GM23338 (cell line): ENCODE measurements at regions not wholly inside any gene's neighbourhood (a gene's known extent, or its start where the extent isn't known, plus 50 kb on each side); places are given as distances from the start of the nearest gene placed in this dataset.

ENCODE experiments used
- ATAC-seq: fragments of 200-7000 bp; cut with Tn5 transposase; 3 replicates; pipeline ENCODE4 v1.9.1; 2020
- DNase-seq: peaks from one replicate; pipeline ENCODE4 v3.0.0-alpha.2; 2015; ENCODE audit warnings: low spot score
- H2AFZ ChIP-seq: fragments of 200-600 bp; sonication (generic); 2 replicates; pipeline ENCODE4 v1.8.0; 2016; ENCODE audit warnings: antibody characterized with exemption, mild to moderate bottlenecking, moderate library complexity
- H3F3A ChIP-seq: fragments of 200-600 bp; sonication (generic); replicated peaks from 2 replicates; pipeline ENCODE4 v1.8.0; 2017; ENCODE audit warnings: antibody characterized with exemption, mixed run types, low read depth
- H3K27ac ChIP-seq: fragments of 200-600 bp; sonication (generic); 2 replicates; pipeline ENCODE4 v1.6.1; 2016; ENCODE audit warnings: low read depth
- H3K27me3 ChIP-seq: fragments of 200-600 bp; sonication (generic); 2 replicates; pipeline ENCODE4 v1.8.0; 2016; ENCODE audit warnings: mild to moderate bottlenecking, mixed run types, moderate library complexity; ENCODE audit not compliant: insufficient read depth
- H3K36me3 ChIP-seq: fragments of 200-600 bp; sonication (generic); 2 replicates; pipeline ENCODE4 v1.8.0; 2016; ENCODE audit warnings: mild to moderate bottlenecking; ENCODE audit not compliant: insufficient read depth
- H3K4me1 ChIP-seq: fragments of 200-600 bp; sonication (generic); 2 replicates; pipeline ENCODE4 v1.8.0; 2016; ENCODE audit warnings: mild to moderate bottlenecking, moderate library complexity; ENCODE audit not compliant: insufficient read depth
- H3K4me2 ChIP-seq: fragments of 200-600 bp; sonication (generic); 2 replicates; pipeline ENCODE4 v1.7.1; 2017; ENCODE audit warnings: mixed run types
- H3K4me3 ChIP-seq: fragments of 200-600 bp; sonication (generic); 2 replicates; pipeline ENCODE4 v1.6.1; 2016; ENCODE audit warnings: mixed run types
- H3K79me2 ChIP-seq: fragments of 200-600 bp; sonication (generic); replicated peaks from 2 replicates; pipeline ENCODE4 v1.8.0; 2017; ENCODE audit warnings: mild to moderate bottlenecking; ENCODE audit not compliant: insufficient read depth
- H3K9me2 ChIP-seq: fragments of 200-600 bp; sonication (generic); 2 replicates; pipeline ENCODE4 v1.8.0; 2017; ENCODE audit not compliant: insufficient read depth
- H4K20me1 ChIP-seq: fragments of 200-600 bp; sonication (generic); replicated peaks from 2 replicates; pipeline ENCODE4 v1.8.0; 2017; ENCODE audit warnings: mild to moderate bottlenecking; ENCODE audit not compliant: insufficient read depth
- H3K27ac Mint-ChIP-seq: 2 replicates; pipeline ENCODE4 v1.8.0; 2020; ENCODE audit warnings: inconsistent platforms, mild to moderate bottlenecking, moderate library complexity, mixed read lengths
- H3K27me3 Mint-ChIP-seq: 3 replicates; pipeline ENCODE4 v1.8.0; 2022; ENCODE audit warnings: low read depth, mild to moderate bottlenecking, moderate library complexity, mixed read lengths, inconsistent platforms; ENCODE audit not compliant: insufficient read depth, poor library complexity
- H3K36me3 Mint-ChIP-seq: 3 replicates; pipeline ENCODE4 v1.8.0; 2021; ENCODE audit warnings: low read depth, mild to moderate bottlenecking, inconsistent platforms, moderate library complexity, mixed read lengths
- H3K4me1 Mint-ChIP-seq: 3 replicates; pipeline ENCODE4 v1.8.0; 2020; ENCODE audit warnings: mild to moderate bottlenecking, inconsistent platforms, mixed read lengths
- H3K4me3 Mint-ChIP-seq: 3 replicates; pipeline ENCODE4 v1.8.0; 2021; ENCODE audit warnings: moderate library complexity, mild to moderate bottlenecking, inconsistent platforms, mixed read lengths
- H3K9me3 Mint-ChIP-seq: 3 replicates; pipeline ENCODE4 v1.8.0; 2020; ENCODE audit warnings: moderate library complexity, mild to moderate bottlenecking, inconsistent platforms, mixed read lengths
- CREB1 ChIP-seq: fragments of 250-450 bp; sonication (Bioruptor Pico); IDR thresholded peaks from 2 replicates; pipeline ENCODE4 v1.5.0; 2020; ENCODE audit warnings: low read depth, mild to moderate bottlenecking, moderate library complexity
- CTCF ChIP-seq, 2 experiments: fragments of 200-600 bp in 1 of 2; sonication (generic) in 1 of 2; conservative IDR thresholded peaks; 2 replicates each; pipeline versions ENCODE4 v1.5.1 to v1.6.1; 2016 to 2017; ENCODE audit warnings: antibody characterized with exemption in 2 of 2, low read depth in 2 of 2, mild to moderate bottlenecking in 2 of 2, moderate library complexity in 1 of 2
- ETS1 ChIP-seq: IDR thresholded peaks from 2 replicates; pipeline ENCODE4 v1.6.1; 2016; ENCODE audit warnings: antibody characterized with exemption
- EZH2 ChIP-seq: fragments of 200-600 bp; sonication (generic); IDR thresholded peaks from one replicate; pipeline ENCODE4 v1.8.0; 2017; ENCODE audit warnings: antibody characterized with exemption, mild to moderate bottlenecking, low read depth; ENCODE audit not compliant: unreplicated experiment
- EZH2phosphoT487 ChIP-seq: fragments of 200-600 bp; sonication (generic); IDR thresholded peaks from one replicate; pipeline ENCODE4 v1.8.1; 2018; ENCODE audit warnings: antibody characterized with exemption; ENCODE audit not compliant: unreplicated experiment
- JUNB ChIP-seq: IDR thresholded peaks from one replicate; pipeline ENCODE4 v1.6.1; 2016; ENCODE audit warnings: antibody characterized with exemption; ENCODE audit not compliant: unreplicated experiment
- NANOG ChIP-seq: IDR thresholded peaks from 2 replicates; pipeline ENCODE4 v1.6.1; 2016; ENCODE audit warnings: antibody characterized with exemption, borderline replicate concordance
- POLR2AphosphoS5 ChIP-seq: IDR thresholded peaks from 2 replicates; pipeline ENCODE4 v1.6.1; 2016; ENCODE audit warnings: antibody characterized with exemption, low read depth
- REST ChIP-seq: IDR thresholded peaks from one replicate; pipeline ENCODE4 v1.6.1; 2018; ENCODE audit warnings: antibody characterized with exemption; ENCODE audit not compliant: unreplicated experiment
- STAT1 ChIP-seq: IDR thresholded peaks from one replicate; pipeline ENCODE4 v1.6.1; 2016; ENCODE audit warnings: antibody characterized with exemption; ENCODE audit not compliant: unreplicated experiment
- ZNF114 ChIP-seq: fragments of 250-450 bp; sonication (Bioruptor Pico); IDR thresholded peaks from 2 replicates; pipeline ENCODE4 v1.5.0; 2020; ENCODE audit warnings: mild to moderate bottlenecking, moderate library complexity
- ZNF331 ChIP-seq: fragments of 250-450 bp; sonication (Bioruptor Pico); IDR thresholded peaks from 2 replicates; pipeline ENCODE4 v1.5.0; 2020; ENCODE audit warnings: low read depth, mild to moderate bottlenecking, moderate library complexity
- ZNF462 ChIP-seq: fragments of 250-450 bp; sonication (Bioruptor Pico); IDR thresholded peaks from 2 replicates; pipeline ENCODE4 v1.5.0; 2020; ENCODE audit warnings: mild to moderate bottlenecking, moderate library complexity

- Mint-ChIP-seq H3K4me1 (no peaks in the 10 kb centered on the region), H3K36me3 (peaks cover 17% of the 10 kb centered on the region), H3K4me3 (no peak overlapping the region), H3K27ac (no peak overlapping the region), H3K9me3 (peaks cover 79% of the 10 kb centered on the region), H3K27me3 (peaks cover 5% of the 10 kb centered on the region)
- no peak overlapping the region for H3K4me2 ChIP-seq
- no peaks in the 10 kb centered on the region for H3K4me1 ChIP-seq
- TF ChIP-seq EZH2, result no peak
- no peak for TF ChIP-seq POLR2AphosphoS5
- no peak for TF ChIP-seq EZH2phosphoT487
- TF ChIP-seq ETS1, result no peak
- TF ChIP-seq ZNF331 (CRISPR knock-in tag), result no peak
- TF ChIP-seq NANOG, result no peak
- TF ChIP-seq STAT1, result no peak
- no peak for TF ChIP-seq REST
- TF ChIP-seq CREB1 (CRISPR knock-in tag), result no peak
- TF ChIP-seq ZNF462 (CRISPR knock-in tag), result no peak
- TF ChIP-seq ZNF114, result no peak
- TF ChIP-seq CTCF (conservative IDR thresholded peaks at IDR 0.05; ENCODE audit: low read depth in 2 of 2), result no peak
- TF ChIP-seq JUNB, result no peak
- no peaks in the 10 kb centered on the region for H3K9me2 ChIP-seq
- H3K36me3 ChIP-seq, result no peaks in the 10 kb centered on the region
- DNase-seq, result no peak
- H3K27me3 ChIP-seq, result no peaks in the 10 kb centered on the region
- no peak overlapping the region for H2AFZ ChIP-seq
- no peak for ATAC-seq
- H4K20me1 ChIP-seq, result no peaks in the 10 kb centered on the region
- no peaks in the 10 kb centered on the region for H3F3A ChIP-seq
- no peak overlapping the region for H3K27ac ChIP-seq
- H3K4me3 ChIP-seq, result no peak overlapping the region
- no peaks in the 10 kb centered on the region for H3K79me2 ChIP-seq
Measured at GRCh38 chr18:70496353-70497294, 207.8 kb downstream of the SOCS6 start.
